Muscle layer of duodenum (tissue), 2 donors: ENCODE measurements at regions not wholly inside any gene's neighbourhood (a gene's known extent, or its start where the extent isn't known, plus 50 kb on each side); places are given as distances from the start of the nearest gene placed in this dataset.
"Not testable (repeated sequence)": the region's sequence is repeated elsewhere in the genome, so short reads cannot be mapped to it uniquely, and the experiment has no call there.

Experiments used
- H3K27ac ChIP-seq: one replicate; pipeline ENCODE4 v1.7.0; 2013; ENCODE audit warnings: mild to moderate bottlenecking, low read length
- H3K27me3 ChIP-seq: one replicate; pipeline ENCODE4 v1.7.0; 2013; ENCODE audit warnings: low read depth, mild to moderate bottlenecking, control low read depth, low read length
- H3K36me3 ChIP-seq, 2 donors: one replicate each; pipeline ENCODE4 v1.7.0; 2013; ENCODE audit warnings: low read length in 2 of 2, control low read depth in 1 of 2, mild to moderate bottlenecking in 1 of 2; ENCODE audit not compliant: insufficient read depth in 2 of 2, control insufficient read depth in 1 of 2
- H3K4me1 ChIP-seq, 2 donors: one replicate each; pipeline ENCODE4 v1.7.0; 2013; ENCODE audit warnings: low read length in 2 of 2, mild to moderate bottlenecking in 2 of 2, control low read depth in 1 of 2, moderate library complexity in 1 of 2; ENCODE audit not compliant: insufficient read depth in 2 of 2, control insufficient read depth in 1 of 2
- H3K4me3 ChIP-seq, 2 donors: one replicate each; pipeline ENCODE4 v1.7.0; 2013; ENCODE audit warnings: low read length in 2 of 2, low read depth in 1 of 2, mild to moderate bottlenecking in 1 of 2
- H3K9me3 ChIP-seq, 2 donors: one replicate each; pipeline ENCODE4 v1.7.0; 2013; ENCODE audit warnings: low read length in 2 of 2, control low read depth in 1 of 2, mild to moderate bottlenecking in 1 of 2; ENCODE audit not compliant: control insufficient read depth in 1 of 2
- donor health status: healthy.

DNA sequence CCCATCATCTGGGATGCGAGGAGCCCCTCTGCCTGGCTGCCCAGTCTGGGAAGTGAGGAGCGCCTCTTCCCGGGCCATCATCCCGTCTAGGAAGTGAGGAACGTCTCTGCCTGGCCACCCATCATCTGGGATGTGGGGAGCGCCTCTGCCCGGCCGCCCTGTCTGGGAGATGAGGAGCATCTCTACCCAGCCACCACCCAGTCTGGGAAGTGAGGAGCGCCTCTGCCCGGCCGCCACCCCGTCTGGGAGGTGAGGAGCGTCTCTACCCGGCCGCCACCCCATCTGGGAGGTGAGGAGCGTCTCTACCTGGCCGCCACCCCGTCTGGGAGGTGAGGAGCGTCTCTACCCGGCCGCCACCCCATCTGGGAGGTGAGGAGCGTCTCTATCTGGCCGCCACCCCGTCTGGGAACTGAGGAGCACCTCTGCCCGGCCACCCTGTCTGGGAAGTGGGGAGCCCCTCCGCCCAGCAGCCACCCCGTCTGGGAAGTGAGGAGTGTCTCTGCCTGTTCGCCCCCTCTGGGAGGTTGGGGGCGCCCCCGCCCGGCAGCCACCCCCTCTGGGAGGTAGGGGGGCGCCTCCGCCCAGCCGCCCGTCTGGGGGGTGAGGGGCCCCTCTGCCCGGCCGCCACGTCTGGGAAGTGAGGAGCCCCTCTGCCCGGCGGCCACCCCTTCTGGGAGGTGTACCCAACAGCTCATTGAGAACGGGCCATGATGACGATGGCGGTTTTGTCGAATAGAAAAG is 80.5 kb downstream of the NAA11 start:
- not testable (repeated sequence) for H3K9me3 ChIP-seq, H3K4me1 ChIP-seq, H3K27me3 ChIP-seq, H3K4me3 ChIP-seq, H3K36me3 ChIP-seq, H3K27ac ChIP-seq

DNA sequence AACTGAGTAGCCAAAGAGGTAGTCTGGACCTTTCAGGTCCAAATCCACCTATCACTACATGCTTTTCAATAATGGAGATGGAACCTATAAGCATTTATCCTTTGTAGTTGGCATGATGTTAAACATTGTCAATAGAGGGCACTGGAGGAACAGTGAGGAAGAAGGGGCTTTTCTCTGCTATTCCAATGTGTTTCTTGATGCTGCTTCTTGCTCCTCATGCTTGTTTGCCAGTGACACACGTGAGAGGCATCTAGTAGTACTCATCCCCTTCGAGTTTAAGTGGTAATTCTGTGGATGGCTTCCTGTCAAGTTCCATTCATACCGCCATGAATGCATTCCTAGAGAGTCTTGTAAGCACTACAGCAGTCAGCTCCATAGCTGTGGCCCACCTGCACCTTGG is 84.0 kb downstream of the NAA11 start:
- Histone ChIP-seq H3K4me1 (no peaks in the 10 kb centered on the region), H3K36me3 (no peaks in the 10 kb centered on the region), H3K27ac (no peak overlapping the region), H3K9me3 (no peaks in the 10 kb centered on the region), H3K27me3 (no peaks in the 10 kb centered on the region), H3K4me3 (no peak overlapping the region)

- no peaks in the 10 kb centered on the region for H3K36me3 ChIP-seq
Measured at GRCh38 chr4:79237851-79238250, 88.0 kb downstream of the NAA11 start.

DNA sequence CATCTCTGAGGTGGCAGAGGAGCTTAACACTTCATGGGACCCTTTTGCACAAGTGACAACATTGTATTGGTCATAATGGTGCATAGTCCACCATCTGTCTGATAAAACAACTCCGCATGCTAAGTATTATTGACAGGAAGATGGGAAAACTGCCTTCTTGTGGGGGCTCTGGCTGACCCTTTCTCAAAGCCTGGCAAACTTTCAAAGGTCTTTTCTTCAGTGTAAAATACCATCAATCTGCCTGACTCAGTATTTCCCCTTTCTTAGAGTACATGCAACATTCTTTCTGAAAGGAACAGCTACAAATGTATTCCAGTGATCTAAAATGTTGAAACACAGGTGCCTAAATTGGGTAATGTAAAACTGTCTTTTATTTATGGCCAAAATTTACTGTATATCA is 89.1 kb downstream of the NAA11 start:
- no peaks in the 10 kb centered on the region for H3K4me1 ChIP-seq
- H3K27ac ChIP-seq, result no peak overlapping the region
- no peaks in the 10 kb centered on the region for H3K9me3 ChIP-seq
- no peak overlapping the region for H3K4me3 ChIP-seq
- H3K36me3 ChIP-seq, result no peaks in the 10 kb centered on the region
- H3K27me3 ChIP-seq, result no peaks in the 10 kb centered on the region

More at GRCh38 chr4:79237851-79238250, 88.0 kb downstream of the NAA11 start:
- no peak overlapping the region for H3K27ac ChIP-seq
- H3K4me1 ChIP-seq, result no peaks in the 10 kb centered on the region
- H3K4me3 ChIP-seq, result no peak overlapping the region
- H3K9me3 ChIP-seq, result no peaks in the 10 kb centered on the region
- no peaks in the 10 kb centered on the region for H3K27me3 ChIP-seq

DNA sequence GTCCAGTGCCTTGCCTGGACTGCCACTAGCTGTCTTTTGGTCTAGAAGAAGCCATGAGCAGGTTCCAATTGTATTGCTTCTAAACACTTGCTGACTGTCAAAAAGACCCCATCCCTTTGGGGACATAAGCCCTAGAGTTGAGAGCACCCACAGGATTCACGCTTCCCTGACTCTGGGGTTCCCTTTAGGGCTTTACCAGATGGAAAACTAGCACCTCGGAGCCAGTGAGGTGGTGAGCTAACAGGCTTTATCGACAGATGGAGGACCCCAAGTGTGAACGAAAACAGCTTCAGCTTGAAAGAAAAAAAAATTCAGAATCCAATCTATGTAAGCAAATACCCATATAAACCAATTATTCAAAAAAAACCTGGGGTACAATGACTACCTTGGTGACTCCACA is 90.8 kb downstream of the NAA11 start:
- no peaks in the 10 kb centered on the region for H3K27me3 ChIP-seq
- H3K4me1 ChIP-seq, result no peaks in the 10 kb centered on the region
- no peak overlapping the region for H3K27ac ChIP-seq
- H3K36me3 ChIP-seq, result no peaks in the 10 kb centered on the region
- no peak overlapping the region for H3K4me3 ChIP-seq
- no peaks in the 10 kb centered on the region for H3K9me3 ChIP-seq

- H3K9me3 ChIP-seq, result no peaks in the 10 kb centered on the region
- no peaks in the 10 kb centered on the region for H3K4me1 ChIP-seq
- H3K27me3 ChIP-seq, result no peaks in the 10 kb centered on the region
- no peaks in the 10 kb centered on the region for H3K36me3 ChIP-seq
- H3K27ac ChIP-seq, result no peak overlapping the region
- no peak overlapping the region for H3K4me3 ChIP-seq
Measured at GRCh38 chr4:79233820-79234219, 92.0 kb downstream of the NAA11 start.

- Histone ChIP-seq H3K4me1 (no peaks in the 10 kb centered on the region), H3K36me3 (no peaks in the 10 kb centered on the region)
Measured at GRCh38 chr4:79232540-79232939, 93.3 kb downstream of the NAA11 start.

DNA sequence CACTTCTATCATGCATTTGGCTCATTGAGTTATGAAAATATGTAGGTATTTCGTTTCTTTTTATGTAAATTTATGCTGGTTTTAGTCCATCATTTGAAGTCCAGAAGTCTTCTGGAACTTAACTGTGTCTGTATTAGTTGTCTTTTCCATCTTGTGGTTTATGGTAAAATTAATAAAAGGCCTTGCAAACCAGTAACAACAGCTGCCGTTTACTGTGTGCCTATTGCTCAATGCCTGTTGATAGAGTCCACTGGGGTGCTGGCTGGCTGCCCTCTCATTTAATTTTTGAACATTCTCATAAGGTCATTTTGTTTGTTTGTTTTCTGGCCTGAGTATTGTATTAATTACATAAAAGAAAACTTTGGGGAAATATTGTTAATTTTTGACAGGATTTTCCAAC is 98.0 kb downstream of the NAA11 start:
- Histone ChIP-seq H3K4me3 (no peak overlapping the region), H3K4me1 (no peaks in the 10 kb centered on the region), H3K27ac (no peak overlapping the region), H3K27me3 (no peaks in the 10 kb centered on the region), H3K9me3 (no peaks in the 10 kb centered on the region), H3K36me3 (no peaks in the 10 kb centered on the region)

More at GRCh38 chr4:79232540-79232939, 93.3 kb downstream of the NAA11 start:
- no peak overlapping the region for H3K27ac ChIP-seq
- H3K9me3 ChIP-seq, result no peaks in the 10 kb centered on the region
- no peaks in the 10 kb centered on the region for H3K27me3 ChIP-seq
- no peak overlapping the region for H3K4me3 ChIP-seq

GRCh38 chr4:79225360-79225759 is 100.5 kb downstream of the NAA11 start:
- Histone ChIP-seq H3K36me3 (no peaks in the 10 kb centered on the region), H3K27ac (no peak overlapping the region), H3K27me3 (no peaks in the 10 kb centered on the region), H3K9me3 (peaks cover 0 to 2% of the 10 kb centered on the region in 2 donors), H3K4me1 (no peaks in the 10 kb centered on the region), H3K4me3 (no peak overlapping the region)

- H3K27me3 ChIP-seq, result no peaks in the 10 kb centered on the region
- H3K9me3 ChIP-seq, result peaks cover 0 to 2% of the 10 kb centered on the region in 2 donors
- no peaks in the 10 kb centered on the region for H3K36me3 ChIP-seq
- H3K4me3 ChIP-seq, result no peak overlapping the region
- H3K27ac ChIP-seq, result no peak overlapping the region
- no peaks in the 10 kb centered on the region for H3K4me1 ChIP-seq
Measured at GRCh38 chr4:79224777-79225104, 101.1 kb downstream of the NAA11 start.

DNA sequence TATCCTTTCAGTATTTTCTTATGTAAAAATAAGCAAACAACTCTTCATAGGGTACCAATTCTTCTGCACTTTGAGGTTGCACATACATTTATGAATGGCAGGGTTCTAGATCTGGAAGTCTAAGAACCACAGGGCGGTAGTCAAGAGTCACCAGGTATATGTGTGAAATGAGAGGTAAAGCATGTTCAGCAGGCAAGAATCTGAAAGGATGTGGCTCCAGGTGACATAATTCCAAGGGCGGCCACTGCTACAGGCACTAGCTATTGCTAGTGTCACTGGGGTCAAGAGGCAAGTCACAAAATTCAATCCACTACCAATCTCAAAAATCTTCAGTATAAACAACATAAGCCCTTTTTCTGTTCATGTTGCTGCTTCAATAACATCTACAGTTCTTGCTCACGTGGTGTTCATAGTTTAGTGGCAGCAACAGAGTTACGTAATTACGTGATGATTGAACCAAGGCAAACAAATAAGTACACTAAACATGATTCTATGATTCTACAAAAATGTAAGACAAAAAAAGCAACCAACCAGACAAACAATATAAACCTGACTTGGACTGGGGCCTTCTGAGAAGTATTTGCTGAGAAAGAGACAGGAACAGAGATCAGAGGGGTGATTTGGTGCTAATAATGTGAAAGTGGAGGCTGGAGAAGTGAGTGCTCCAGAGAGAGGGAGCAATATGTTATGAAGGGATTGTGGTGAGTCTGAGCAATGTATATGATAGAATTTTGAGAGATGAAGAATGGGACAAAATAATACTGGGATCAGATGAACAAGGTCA is 101.7 kb downstream of the NAA11 start:
- no peaks in the 10 kb centered on the region for H3K27me3 ChIP-seq
- H3K27ac ChIP-seq, result no peak overlapping the region
- H3K4me3 ChIP-seq, result no peak overlapping the region

More for the DNA sequence above, 101.7 kb downstream of the NAA11 start:
- Histone ChIP-seq H3K9me3 (peaks cover 0 to 2% of the 10 kb centered on the region in 2 donors), H3K4me1 (no peaks in the 10 kb centered on the region), H3K36me3 (no peaks in the 10 kb centered on the region)
